ENCODE measurements at regions not wholly inside any gene's neighbourhood (a gene's known extent, or its start where the extent isn't known, plus 50 kb on each side); places are given as distances from the start of the nearest gene placed in this dataset.
A peak's percentile ranks its signal among the peaks of the same experiment; 100 is the strongest.

- DNase-seq = no peak
Measured at GRCh38 chr3:181860235-181860634, 148.5 kb downstream of the SOX2 start.

- DNase-seq = no peak
Measured at GRCh38 chr3:181862502-181862901, 150.8 kb downstream of the SOX2 start.

GRCh38 chr3:181868576-181869082 is 156.9 kb downstream of the SOX2 start:
- DNase-seq = peak; percentile 27 to 38

- no peak for DNase-seq
Measured at GRCh38 chr3:181872887-181873286, 161.2 kb downstream of the SOX2 start.

- no peak for DNase-seq
Measured at GRCh38 chr3:181879926-181880325, 168.2 kb downstream of the SOX2 start.

GRCh38 chr3:181880331-181880730 is 168.6 kb downstream of the SOX2 start:
- peak; percentile 42 to 55 for DNase-seq

- DNase-seq = no peak
Measured at GRCh38 chr3:181881749-181882148, 170.0 kb downstream of the SOX2 start.

GRCh38 chr3:181885868-181886630 is 174.3 kb downstream of the SOX2 start:
- DNase-seq = no peak

- no peak for DNase-seq
Measured at GRCh38 chr3:181886676-181887075, 175.0 kb downstream of the SOX2 start.

- no peak for DNase-seq
Measured at GRCh38 chr3:181887685-181888084, 176.0 kb downstream of the SOX2 start.

- DNase-seq = no peak
Measured at GRCh38 chr3:181888234-181888633, 176.5 kb downstream of the SOX2 start.

GRCh38 chr3:181892848-181893247 is 181.1 kb downstream of the SOX2 start:
- no peak for DNase-seq

GRCh38 chr3:181896605-181897004 is 184.9 kb downstream of the SOX2 start:
- no peak for DNase-seq

- no peak for DNase-seq
Measured at GRCh38 chr3:181899702-181900101, 188.0 kb downstream of the SOX2 start.

GRCh38 chr3:181901626-181902025 is 189.9 kb downstream of the SOX2 start:
- no peak for DNase-seq

GRCh38 chr3:181906338-181906737 is 194.6 kb downstream of the SOX2 start:
- no peak for DNase-seq

- DNase-seq = no peak
Measured at GRCh38 chr3:181909241-181909640, 197.5 kb downstream of the SOX2 start.

- DNase-seq = no peak
Measured at GRCh38 chr3:181912384-181912783, 200.7 kb downstream of the SOX2 start.

- DNase-seq = no peak
Measured at GRCh38 chr3:181913254-181913653, 201.5 kb downstream of the SOX2 start.

GRCh38 chr3:181915551-181915950 is 203.8 kb downstream of the SOX2 start:
- DNase-seq = no peak

- no peak for DNase-seq
Measured at GRCh38 chr3:181916013-181916412, 204.3 kb downstream of the SOX2 start.

- no peak for DNase-seq
Measured at GRCh38 chr3:181917027-181917426, 205.3 kb downstream of the SOX2 start.

- DNase-seq = no peak
Measured at GRCh38 chr3:181919375-181919774, 207.7 kb downstream of the SOX2 start.

- no peak for DNase-seq
Measured at GRCh38 chr3:181920409-181920808, 208.7 kb downstream of the SOX2 start.

GRCh38 chr3:181921220-181921619 is 209.5 kb downstream of the SOX2 start:
- DNase-seq = no peak
